ENCODE measurements at regions not wholly inside any gene's neighbourhood (a gene's known extent, or its start where the extent isn't known, plus 50 kb on each side); places are given as distances from the start of the nearest gene placed in this dataset.

DNA sequence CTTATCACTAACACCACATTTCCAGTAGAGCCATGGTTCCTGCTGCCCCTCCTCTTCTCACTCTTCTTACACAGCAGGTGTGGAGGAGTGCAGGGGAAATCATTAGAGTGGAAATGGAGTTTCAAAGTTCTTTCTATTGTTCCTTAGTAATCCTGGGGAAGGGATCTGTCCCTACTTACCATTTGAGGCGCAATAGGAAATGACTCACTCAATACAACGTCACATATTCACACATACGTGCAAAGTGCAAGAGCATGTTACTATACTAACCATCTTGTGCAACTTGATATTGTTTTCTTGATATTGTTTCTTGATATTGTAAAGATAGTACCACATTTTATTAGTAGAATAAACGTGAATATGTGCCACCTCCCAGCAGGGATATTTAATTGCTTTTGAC lies 1010.2 kb downstream of the DNAJB9 start:
- FAIRE-seq = no peak
- WGBS (ENCODE audit: insufficient coverage, insufficient replicate concordance, low lambda C conversion rate, missing lambda C conversion rate) = 45% methylated on average over 4 of the region's 4 CpGs

More for the DNA sequence above, 1010.2 kb downstream of the DNAJB9 start:
- no peaks in the 10 kb centered on the region for H3K27me3 ChIP-seq (replicated peaks in 1 of 2; ENCODE audit: control insufficient read depth in 2 of 2, insufficient read depth in 2 of 2, low read length in 1 of 2)
- TF ChIP-seq, protein P1, sequence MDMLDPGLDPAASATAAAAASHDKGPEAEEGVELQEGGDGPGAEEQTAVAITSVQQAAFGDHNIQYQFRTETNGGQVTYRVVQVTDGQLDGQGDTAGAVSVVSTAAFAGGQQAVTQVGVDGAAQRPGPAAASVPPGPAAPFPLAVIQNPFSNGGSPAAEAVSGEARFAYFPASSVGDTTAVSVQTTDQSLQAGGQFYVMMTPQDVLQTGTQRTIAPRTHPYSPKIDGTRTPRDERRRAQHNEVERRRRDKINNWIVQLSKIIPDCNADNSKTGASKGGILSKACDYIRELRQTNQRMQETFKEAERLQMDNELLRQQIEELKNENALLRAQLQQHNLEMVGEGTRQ (IDR thresholded peaks at IDR 0.05; ENCODE audit: borderline replicate concordance, low read depth, low read length) = no peak
- TF ChIP-seq KLF5 (IDR thresholded peaks at IDR 0.05; ENCODE audit: partially characterized antibody) = no peak
- TF ChIP-seq PAX8 (IDR thresholded peaks at IDR 0.05) = no peak
- no peak for TF ChIP-seq CBFB (IDR thresholded peaks at IDR 0.05; ENCODE audit: low read depth)
- TF ChIP-seq, protein P2, sequence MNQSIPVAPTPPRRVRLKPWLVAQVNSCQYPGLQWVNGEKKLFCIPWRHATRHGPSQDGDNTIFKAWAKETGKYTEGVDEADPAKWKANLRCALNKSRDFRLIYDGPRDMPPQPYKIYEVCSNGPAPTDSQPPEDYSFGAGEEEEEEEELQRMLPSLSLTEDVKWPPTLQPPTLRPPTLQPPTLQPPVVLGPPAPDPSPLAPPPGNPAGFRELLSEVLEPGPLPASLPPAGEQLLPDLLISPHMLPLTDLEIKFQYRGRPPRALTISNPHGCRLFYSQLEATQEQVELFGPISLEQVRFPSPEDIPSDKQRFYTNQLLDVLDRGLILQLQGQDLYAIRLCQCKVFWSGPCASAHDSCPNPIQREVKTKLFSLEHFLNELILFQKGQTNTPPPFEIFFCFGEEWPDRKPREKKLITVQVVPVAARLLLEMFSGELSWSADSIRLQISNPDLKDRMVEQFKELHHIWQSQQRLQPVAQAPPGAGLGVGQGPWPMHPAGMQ (IDR thresholded peaks at IDR 0.05; ENCODE audit: borderline replicate concordance) = no peak
- TF ChIP-seq KDM1A (IDR thresholded peaks at IDR 0.05; ENCODE audit: borderline replicate concordance) = no peak
- no peak for TF ChIP-seq HDAC2 (IDR thresholded peaks at IDR 0.05)
- TF ChIP-seq SMC3 (IDR thresholded peaks at IDR 0.05; ENCODE audit: borderline replicate concordance, low read length) = no peak
- no peak for TF ChIP-seq STAT1 (conservative IDR thresholded peaks at IDR 0.05)
- TF ChIP-seq HDAC6 (IDR thresholded peaks at IDR 0.05; ENCODE audit: unreplicated experiment) = no peak
- no peak for TF ChIP-seq SIX5 (IDR thresholded peaks at IDR 0.05; ENCODE audit: low read depth, low read length, severe bottlenecking)
- TF ChIP-seq, protein P3, sequence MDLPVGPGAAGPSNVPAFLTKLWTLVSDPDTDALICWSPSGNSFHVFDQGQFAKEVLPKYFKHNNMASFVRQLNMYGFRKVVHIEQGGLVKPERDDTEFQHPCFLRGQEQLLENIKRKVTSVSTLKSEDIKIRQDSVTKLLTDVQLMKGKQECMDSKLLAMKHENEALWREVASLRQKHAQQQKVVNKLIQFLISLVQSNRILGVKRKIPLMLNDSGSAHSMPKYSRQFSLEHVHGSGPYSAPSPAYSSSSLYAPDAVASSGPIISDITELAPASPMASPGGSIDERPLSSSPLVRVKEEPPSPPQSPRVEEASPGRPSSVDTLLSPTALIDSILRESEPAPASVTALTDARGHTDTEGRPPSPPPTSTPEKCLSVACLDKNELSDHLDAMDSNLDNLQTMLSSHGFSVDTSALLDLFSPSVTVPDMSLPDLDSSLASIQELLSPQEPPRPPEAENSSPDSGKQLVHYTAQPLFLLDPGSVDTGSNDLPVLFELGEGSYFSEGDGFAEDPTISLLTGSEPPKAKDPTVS (IDR thresholded peaks at IDR 0.05; ENCODE audit: low read depth, low read length) = no peak
- TF ChIP-seq SMAD5 (IDR thresholded peaks at IDR 0.05; ENCODE audit: low read depth) = no peak
- TF ChIP-seq BMI1 (IDR thresholded peaks at IDR 0.05; ENCODE audit: borderline replicate concordance) = no peak
- TF ChIP-seq, protein P4, sequence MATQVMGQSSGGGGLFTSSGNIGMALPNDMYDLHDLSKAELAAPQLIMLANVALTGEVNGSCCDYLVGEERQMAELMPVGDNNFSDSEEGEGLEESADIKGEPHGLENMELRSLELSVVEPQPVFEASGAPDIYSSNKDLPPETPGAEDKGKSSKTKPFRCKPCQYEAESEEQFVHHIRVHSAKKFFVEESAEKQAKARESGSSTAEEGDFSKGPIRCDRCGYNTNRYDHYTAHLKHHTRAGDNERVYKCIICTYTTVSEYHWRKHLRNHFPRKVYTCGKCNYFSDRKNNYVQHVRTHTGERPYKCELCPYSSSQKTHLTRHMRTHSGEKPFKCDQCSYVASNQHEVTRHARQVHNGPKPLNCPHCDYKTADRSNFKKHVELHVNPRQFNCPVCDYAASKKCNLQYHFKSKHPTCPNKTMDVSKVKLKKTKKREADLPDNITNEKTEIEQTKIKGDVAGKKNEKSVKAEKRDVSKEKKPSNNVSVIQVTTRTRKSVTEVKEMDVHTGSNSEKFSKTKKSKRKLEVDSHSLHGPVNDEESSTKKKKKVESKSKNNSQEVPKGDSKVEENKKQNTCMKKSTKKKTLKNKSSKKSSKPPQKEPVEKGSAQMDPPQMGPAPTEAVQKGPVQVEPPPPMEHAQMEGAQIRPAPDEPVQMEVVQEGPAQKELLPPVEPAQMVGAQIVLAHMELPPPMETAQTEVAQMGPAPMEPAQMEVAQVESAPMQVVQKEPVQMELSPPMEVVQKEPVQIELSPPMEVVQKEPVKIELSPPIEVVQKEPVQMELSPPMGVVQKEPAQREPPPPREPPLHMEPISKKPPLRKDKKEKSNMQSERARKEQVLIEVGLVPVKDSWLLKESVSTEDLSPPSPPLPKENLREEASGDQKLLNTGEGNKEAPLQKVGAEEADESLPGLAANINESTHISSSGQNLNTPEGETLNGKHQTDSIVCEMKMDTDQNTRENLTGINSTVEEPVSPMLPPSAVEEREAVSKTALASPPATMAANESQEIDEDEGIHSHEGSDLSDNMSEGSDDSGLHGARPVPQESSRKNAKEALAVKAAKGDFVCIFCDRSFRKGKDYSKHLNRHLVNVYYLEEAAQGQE (IDR thresholded peaks at IDR 0.05; ENCODE audit: low read depth, low read length) = no peak
- no peak for TF ChIP-seq CEBPB (IDR thresholded peaks at IDR 0.05; ENCODE audit: borderline replicate concordance in 1 of 2, low read depth in 2 of 2, low read length in 2 of 2)
- no peak for TF ChIP-seq MYB (IDR thresholded peaks at IDR 0.05; ENCODE audit: borderline replicate concordance, low read depth, low read length)
- ATAC-seq = no peak
- no peak overlapping the region for H3K4me2 ChIP-seq (ENCODE audit: control insufficient read depth, insufficient read depth)
- H3K4me1 ChIP-seq (ENCODE audit: control insufficient read depth, insufficient read depth, low read length) = no peaks in the 10 kb centered on the region
- H3K4me3 ChIP-seq = no peak overlapping the region
- H3K79me2 ChIP-seq (ENCODE audit: control insufficient read depth, insufficient read depth, low read length) = no peaks in the 10 kb centered on the region
- intact Hi-C loops (cut with micrococcal nuclease; ENCODE audit: unreplicated experiment) = no loop called here
- no peak overlapping the region for H2AFZ ChIP-seq (ENCODE audit: control insufficient read depth, low read depth, low read length)
- ChIA-PET CTCF (interaction anchor here (0.5 kb wide), 1 partner anchor 355 kb away, joined by 3 read pairs; no protein-coding TSS in a partner anchor), POLR2A (no interaction called here), SMC1A (ENCODE audit: uncharacterized antibody, unreplicated experiment) (interaction anchor here (1.5 kb wide), 1 partner anchor 47 kb away, joined by 4 read pairs; no protein-coding TSS in a partner anchor), RAD21 (ENCODE audit: unreplicated experiment) (no interaction called here)
- BruUV-seq (replicated peaks) = no TSS peak
- H3K9me3 ChIP-seq (replicated peaks; ENCODE audit: control insufficient read depth, insufficient read depth, low read length) = no peaks in the 10 kb centered on the region
- in situ Hi-C loops (cut with MboI) = no loop called here
- no peaks in the 10 kb centered on the region for H3K36me3 ChIP-seq (ENCODE audit: control insufficient read depth in 2 of 2, insufficient read depth in 2 of 2, low read length in 1 of 2)
- H3K27ac ChIP-seq (ENCODE audit: control insufficient read depth, insufficient read depth) = no peak overlapping the region
- no peak overlapping the region for H3K9ac ChIP-seq (ENCODE audit: control insufficient read depth, insufficient read depth, low read length)
- no peaks in the 10 kb centered on the region for H4K20me1 ChIP-seq (ENCODE audit: control insufficient read depth, insufficient read depth)
- no peak for DNase-seq (ENCODE audit: low read depth, low spot score)
